Activated CD4-positive, alpha-beta memory T cell treated with anti-CD3 and anti-CD28 coated beads, Interleukin-2, amount 10 ng/mL, durations not matched to agents 7 days and 5 days (primary cell): ENCODE measurements at regions not wholly inside any gene's neighbourhood (a gene's known extent, or its start where the extent isn't known, plus 50 kb on each side); places are given as distances from the start of the nearest gene placed in this dataset.

Experiments used
- CTCF ChIA-PET: fragments of 350-600 bp; sonication (Branson Sonifier 250); formaldehyde crosslinking; loops from one replicate; lab custom pipeline; 2021; ENCODE audit warnings: antibody characterized with exemption, inconsistent platforms; lab: Charles Lee
- POLR2A ChIA-PET: fragments of 350-600 bp; sonication (Branson Sonifier 250); formaldehyde crosslinking; loops from one replicate; lab custom pipeline; 2021; ENCODE audit warnings: antibody characterized with exemption; lab: Charles Lee
- DNase-seq: peaks from one replicate; pipeline ENCODE4 v3.0.0-alpha.2; 2020
- H3K27ac Mint-ChIP-seq: one replicate; pipeline ENCODE4 v1.8.0; 2021; ENCODE audit warnings: mild to moderate bottlenecking, mixed read lengths
- H3K27me3 Mint-ChIP-seq: one replicate; pipeline ENCODE4 v1.8.0; 2021; ENCODE audit warnings: mixed read lengths
- H3K36me3 Mint-ChIP-seq: one replicate; pipeline ENCODE4 v1.8.0; 2021; ENCODE audit warnings: low read depth, mixed read lengths
- H3K4me1 Mint-ChIP-seq: one replicate; pipeline ENCODE4 v1.8.0; 2021; ENCODE audit warnings: mixed read lengths
- H3K4me3 Mint-ChIP-seq: one replicate; pipeline ENCODE4 v1.8.0; 2021; ENCODE audit warnings: mild to moderate bottlenecking, mixed read lengths
- H3K9me3 Mint-ChIP-seq: one replicate; pipeline ENCODE4 v1.8.0; 2021; ENCODE audit warnings: mixed read lengths

- DNase-seq = no peak
- no peaks in the 10 kb centered on the region for H3K27me3 Mint-ChIP-seq
- no peak overlapping the region for H3K27ac Mint-ChIP-seq
- H3K9me3 Mint-ChIP-seq = no peaks in the 10 kb centered on the region
- H3K4me3 Mint-ChIP-seq = no peak overlapping the region
- no peaks in the 10 kb centered on the region for H3K36me3 Mint-ChIP-seq
- ChIA-PET POLR2A (no interaction called here), CTCF (no interaction called here)
- no peaks in the 10 kb centered on the region for H3K4me1 Mint-ChIP-seq
Observed at GRCh38 chr17:72271603-72272002, 150.8 kb downstream of the SOX9 start.

- no peak for DNase-seq
- Mint-ChIP-seq H3K36me3 (no peaks in the 10 kb centered on the region), H3K4me3 (no peak overlapping the region), H3K9me3 (no peaks in the 10 kb centered on the region), H3K27ac (no peak overlapping the region), H3K27me3 (no peaks in the 10 kb centered on the region), H3K4me1 (no peaks in the 10 kb centered on the region)
- POLR2A ChIA-PET = no interaction called here
- CTCF ChIA-PET = no interaction called here
Observed at GRCh38 chr17:72273289-72274056, 152.7 kb downstream of the SOX9 start.

DNA sequence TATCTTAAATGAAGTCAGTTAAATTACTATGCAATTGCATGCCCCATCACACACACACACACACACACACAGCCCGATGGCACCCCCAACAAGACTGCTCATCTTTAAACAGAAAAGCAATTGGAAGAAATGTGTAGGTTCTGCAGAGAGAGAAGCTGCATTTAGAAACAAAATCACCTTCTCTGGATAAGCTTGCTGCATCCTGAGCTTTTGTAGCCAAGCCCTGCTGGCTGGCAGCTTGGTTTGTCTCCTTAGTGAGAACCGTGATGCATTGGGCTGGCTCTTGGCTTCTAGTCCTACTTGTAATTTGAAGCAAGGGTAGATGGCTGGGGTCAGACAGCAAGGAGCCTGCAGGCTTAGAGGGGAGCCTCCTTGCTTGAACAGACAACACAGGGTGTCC is 153.8 kb downstream of the SOX9 start:
- DNase-seq = no peak
- H3K4me3 Mint-ChIP-seq = no peak overlapping the region
- ChIA-PET CTCF (no interaction called here), POLR2A (no interaction called here)
- no peak overlapping the region for H3K27ac Mint-ChIP-seq
- no peaks in the 10 kb centered on the region for H3K27me3 Mint-ChIP-seq
- H3K4me1 Mint-ChIP-seq = no peaks in the 10 kb centered on the region
- H3K9me3 Mint-ChIP-seq = peaks cover 3% of the 10 kb centered on the region
- no peaks in the 10 kb centered on the region for H3K36me3 Mint-ChIP-seq

DNA sequence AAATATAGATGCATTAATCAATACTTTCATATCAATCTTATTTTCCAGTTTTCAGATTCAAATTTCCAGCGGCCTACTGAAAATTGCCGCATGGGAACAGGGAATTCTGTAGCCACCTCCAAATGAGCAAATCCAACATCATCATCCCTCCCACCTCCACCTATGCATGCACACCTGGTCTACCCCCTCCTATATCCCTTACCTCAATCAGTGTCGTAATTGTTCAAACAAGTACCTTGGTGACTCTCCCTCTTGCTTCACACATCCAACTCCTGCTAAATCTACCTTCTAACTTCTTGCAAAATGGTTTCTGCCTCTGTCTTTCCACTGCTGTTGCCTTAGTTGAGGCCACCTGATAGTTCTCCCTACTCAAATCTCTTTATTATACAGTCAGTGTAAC is 160.1 kb downstream of the SOX9 start:
- Mint-ChIP-seq H3K27me3 (no peaks in the 10 kb centered on the region), H3K27ac (no peak overlapping the region), H3K9me3 (peaks cover 3% of the 10 kb centered on the region), H3K4me1 (no peaks in the 10 kb centered on the region), H3K36me3 (no peaks in the 10 kb centered on the region), H3K4me3 (no peak overlapping the region)
- ChIA-PET CTCF (no interaction called here), POLR2A (no interaction called here)
- DNase-seq = no peak

DNA sequence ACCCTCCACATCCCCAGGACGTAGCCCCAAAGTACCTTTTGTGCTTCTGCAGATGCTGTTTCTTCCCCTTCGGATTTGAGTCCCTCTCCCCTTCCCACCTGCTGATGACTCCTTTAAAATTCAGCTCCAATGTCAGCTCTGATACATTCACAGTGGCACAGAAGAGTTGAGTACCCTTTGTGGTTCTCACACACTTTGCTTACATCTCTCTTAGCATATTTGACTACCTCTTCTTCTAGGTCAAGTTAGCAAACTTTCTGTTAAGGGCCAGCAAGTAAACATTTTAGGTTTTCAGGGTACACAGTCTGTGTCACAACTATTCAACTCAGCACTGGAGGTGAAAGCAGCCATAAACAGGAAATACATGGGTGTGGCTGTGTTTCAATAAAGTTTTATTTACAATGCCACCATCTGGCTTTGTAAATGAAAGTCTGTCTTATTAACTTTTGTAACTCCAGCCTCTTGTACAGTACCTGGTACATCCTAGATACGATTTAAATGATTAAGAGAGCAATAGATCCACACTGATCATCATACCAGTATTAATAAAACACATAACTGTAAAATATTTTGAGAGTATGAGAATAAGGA is 161.7 kb downstream of the SOX9 start:
- no peak for DNase-seq
- CTCF ChIA-PET = no interaction called here
- no peak overlapping the region for H3K27ac Mint-ChIP-seq
- POLR2A ChIA-PET = no interaction called here
- no peaks in the 10 kb centered on the region for H3K4me1 Mint-ChIP-seq
- H3K27me3 Mint-ChIP-seq = no peaks in the 10 kb centered on the region
- no peaks in the 10 kb centered on the region for H3K36me3 Mint-ChIP-seq
- H3K4me3 Mint-ChIP-seq = no peak overlapping the region
- peaks cover 3% of the 10 kb centered on the region for H3K9me3 Mint-ChIP-seq

DNA sequence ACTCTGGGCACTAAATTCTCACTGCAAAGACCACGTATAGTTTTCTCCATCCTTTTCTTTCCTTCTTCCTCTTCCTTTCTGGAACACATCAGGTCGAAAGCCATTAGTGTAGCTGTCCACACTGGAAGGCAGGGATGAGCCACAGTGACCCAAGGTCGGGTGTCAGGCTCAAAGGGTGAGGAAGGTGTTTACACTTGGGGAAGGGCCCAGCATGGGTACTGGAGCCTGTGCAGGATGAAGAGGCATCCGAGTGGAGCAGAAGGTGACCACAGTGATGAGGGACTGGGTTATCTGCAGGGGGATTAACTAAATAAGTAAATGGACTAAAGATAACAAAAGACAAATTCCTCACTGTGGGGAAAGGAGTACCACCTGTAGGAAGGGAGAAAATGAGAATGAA is 164.0 kb downstream of the SOX9 start:
- DNase-seq = no peak
- POLR2A ChIA-PET = no interaction called here
- H3K36me3 Mint-ChIP-seq = no peaks in the 10 kb centered on the region
- CTCF ChIA-PET = no interaction called here
- H3K27ac Mint-ChIP-seq = no peak overlapping the region
- H3K4me3 Mint-ChIP-seq = no peak overlapping the region
- no peaks in the 10 kb centered on the region for H3K9me3 Mint-ChIP-seq
- H3K4me1 Mint-ChIP-seq = no peaks in the 10 kb centered on the region
- H3K27me3 Mint-ChIP-seq = no peaks in the 10 kb centered on the region

DNA sequence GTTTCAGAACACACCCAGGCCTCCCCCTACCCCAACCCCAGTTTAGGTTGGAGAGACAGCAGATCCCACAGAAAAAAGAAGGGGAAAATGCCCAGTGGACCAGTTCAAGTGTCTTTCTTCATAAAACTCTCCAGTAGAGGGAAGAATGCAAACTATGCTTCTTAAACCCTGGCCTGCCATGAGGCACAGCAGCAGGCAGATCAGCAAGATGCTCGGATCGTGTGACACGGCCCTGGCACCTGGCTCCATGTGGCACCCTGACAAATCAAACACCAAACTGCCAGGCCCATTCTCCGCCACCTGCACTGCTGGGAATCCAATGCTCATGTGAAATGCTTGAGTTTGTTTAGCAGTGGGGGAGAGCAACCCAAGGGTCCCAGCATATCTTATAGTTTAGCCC is 166.8 kb downstream of the SOX9 start:
- H3K4me3 Mint-ChIP-seq = no peak overlapping the region
- H3K36me3 Mint-ChIP-seq = no peaks in the 10 kb centered on the region
- POLR2A ChIA-PET = no interaction called here
- no peaks in the 10 kb centered on the region for H3K27me3 Mint-ChIP-seq
- CTCF ChIA-PET = no interaction called here
- H3K4me1 Mint-ChIP-seq = no peaks in the 10 kb centered on the region
- no peak overlapping the region for H3K27ac Mint-ChIP-seq
- H3K9me3 Mint-ChIP-seq = no peaks in the 10 kb centered on the region
- DNase-seq = no peak

DNA sequence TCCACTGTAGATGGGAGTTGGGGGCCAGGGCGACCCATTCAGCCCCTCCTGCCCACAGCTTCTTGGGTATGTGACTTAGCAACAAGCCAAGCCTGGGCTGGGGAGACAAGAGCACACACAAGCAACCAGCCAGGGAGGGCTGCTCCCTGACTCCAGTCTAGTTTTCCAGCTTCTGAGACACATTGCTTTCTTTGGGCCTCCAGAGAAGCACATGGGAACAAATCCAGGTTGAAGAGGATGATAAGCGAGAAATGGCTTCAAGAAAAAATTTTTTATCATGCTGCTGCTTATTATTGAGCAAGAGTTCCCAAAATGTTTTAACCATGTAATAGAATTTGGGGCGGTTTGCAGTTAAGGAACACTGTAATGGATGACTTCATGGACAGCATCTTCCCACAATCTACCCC is 173.7 kb downstream of the SOX9 start:
- H3K27me3 Mint-ChIP-seq = no peaks in the 10 kb centered on the region
- CTCF ChIA-PET = no interaction called here

DNA sequence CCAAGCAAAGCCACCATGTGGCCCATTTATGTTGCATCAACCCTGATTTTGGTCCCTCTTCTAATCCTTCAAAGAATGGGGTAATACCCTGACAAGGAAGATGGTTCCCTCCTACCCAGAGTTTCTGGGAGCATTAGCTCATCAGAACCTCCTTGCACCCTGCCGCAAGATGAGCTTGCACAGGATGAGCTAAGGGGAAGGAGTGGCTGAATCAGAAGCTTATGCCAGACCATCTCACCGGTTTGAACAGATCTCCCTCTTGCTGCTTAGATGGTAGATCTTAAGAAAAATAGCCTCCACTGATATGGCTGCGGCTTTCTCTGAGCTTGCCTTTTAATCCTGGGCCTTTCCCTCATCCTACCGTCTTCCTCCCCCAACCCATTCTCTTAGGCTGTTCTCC is 175.1 kb downstream of the SOX9 start:
- H3K36me3 Mint-ChIP-seq = no peaks in the 10 kb centered on the region
- H3K27ac Mint-ChIP-seq = no peak overlapping the region
- CTCF ChIA-PET = no interaction called here
- no peak for DNase-seq
- no peaks in the 10 kb centered on the region for H3K9me3 Mint-ChIP-seq
- H3K4me3 Mint-ChIP-seq = no peak overlapping the region
- POLR2A ChIA-PET = no interaction called here
- H3K4me1 Mint-ChIP-seq = no peaks in the 10 kb centered on the region
- H3K27me3 Mint-ChIP-seq = no peaks in the 10 kb centered on the region

More for the DNA sequence above, 173.7 kb downstream of the SOX9 start:
- no peak overlapping the region for H3K4me3 Mint-ChIP-seq
- no peaks in the 10 kb centered on the region for H3K9me3 Mint-ChIP-seq
- H3K27ac Mint-ChIP-seq = no peak overlapping the region
- H3K36me3 Mint-ChIP-seq = no peaks in the 10 kb centered on the region
- H3K4me1 Mint-ChIP-seq = no peaks in the 10 kb centered on the region
- POLR2A ChIA-PET = no interaction called here
- DNase-seq = no peak

DNA sequence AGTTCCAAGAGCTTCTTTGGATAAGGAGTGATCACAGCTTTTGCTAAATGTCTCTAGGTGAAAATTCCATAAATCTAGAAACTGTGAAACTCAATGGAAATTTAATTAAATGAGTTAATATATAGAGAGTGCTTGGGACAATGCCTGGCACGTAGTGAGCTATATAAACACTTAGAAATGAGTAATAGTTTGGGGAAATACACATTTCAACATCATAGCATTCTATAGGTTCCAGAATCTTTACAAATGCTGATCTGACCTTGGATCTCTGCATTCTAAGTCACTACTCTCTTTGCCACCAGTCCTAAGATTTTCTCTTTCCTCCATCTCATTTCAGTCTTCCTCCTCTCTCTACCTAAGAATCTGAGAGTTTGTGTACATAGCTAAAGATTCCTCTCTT is 175.6 kb downstream of the SOX9 start:
- Mint-ChIP-seq H3K4me3 (no peak overlapping the region), H3K36me3 (no peaks in the 10 kb centered on the region), H3K4me1 (no peaks in the 10 kb centered on the region), H3K9me3 (no peaks in the 10 kb centered on the region), H3K27ac (no peak overlapping the region), H3K27me3 (no peaks in the 10 kb centered on the region)
- CTCF ChIA-PET = no interaction called here
- DNase-seq = no peak
- POLR2A ChIA-PET = no interaction called here

DNA sequence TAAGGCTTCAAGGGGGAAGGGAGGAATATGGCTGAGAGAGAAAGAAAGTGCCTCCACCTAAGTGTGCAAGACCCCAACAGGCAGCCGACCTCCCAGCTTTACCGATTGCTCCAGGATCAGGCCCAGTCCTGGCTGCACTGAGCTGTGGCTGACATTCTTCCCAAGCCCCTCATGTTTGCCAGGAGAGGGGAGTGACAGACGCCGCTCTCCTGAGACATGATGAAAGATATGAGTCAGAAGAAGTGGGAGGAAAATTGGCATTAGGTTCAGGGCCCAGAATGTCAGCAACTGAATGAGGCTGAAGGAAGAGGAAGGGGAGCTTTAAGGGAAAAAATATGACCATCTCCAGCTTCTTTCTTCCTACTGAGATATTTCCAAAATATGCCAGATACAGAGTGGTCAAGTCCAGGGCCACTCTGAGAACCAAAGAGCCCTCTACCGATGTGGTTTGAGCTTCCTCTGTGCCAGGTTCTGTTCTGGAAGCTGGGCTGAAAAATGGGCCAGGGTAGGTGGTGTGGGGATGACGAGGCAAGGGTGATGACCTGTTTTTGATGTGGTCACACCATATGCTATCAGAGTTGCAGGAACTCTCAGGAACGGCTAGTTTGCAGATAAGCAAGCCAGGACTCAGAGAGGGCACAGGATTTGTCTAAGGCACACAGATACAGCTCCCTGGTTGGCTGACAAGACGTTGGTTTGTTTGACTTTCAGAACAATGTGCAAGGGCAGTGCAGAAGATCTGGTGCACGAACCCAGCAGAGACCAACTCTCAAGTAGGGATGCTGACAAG is 176.7 kb downstream of the SOX9 start:
- CTCF ChIA-PET = no interaction called here
- Mint-ChIP-seq H3K4me1 (no peaks in the 10 kb centered on the region), H3K27ac (no peak overlapping the region), H3K27me3 (no peaks in the 10 kb centered on the region), H3K4me3 (no peak overlapping the region), H3K36me3 (no peaks in the 10 kb centered on the region), H3K9me3 (no peaks in the 10 kb centered on the region)
- no peak for DNase-seq
- POLR2A ChIA-PET = no interaction called here

GRCh38 chr17:72299100-72299499 is 178.3 kb downstream of the SOX9 start:
- CTCF ChIA-PET = no interaction called here
- H3K27me3 Mint-ChIP-seq = no peaks in the 10 kb centered on the region
- no peaks in the 10 kb centered on the region for H3K4me1 Mint-ChIP-seq
- H3K36me3 Mint-ChIP-seq = no peaks in the 10 kb centered on the region
- DNase-seq = no peak
- POLR2A ChIA-PET = no interaction called here
- H3K4me3 Mint-ChIP-seq = no peak overlapping the region
- no peak overlapping the region for H3K27ac Mint-ChIP-seq
- H3K9me3 Mint-ChIP-seq = no peaks in the 10 kb centered on the region

DNA sequence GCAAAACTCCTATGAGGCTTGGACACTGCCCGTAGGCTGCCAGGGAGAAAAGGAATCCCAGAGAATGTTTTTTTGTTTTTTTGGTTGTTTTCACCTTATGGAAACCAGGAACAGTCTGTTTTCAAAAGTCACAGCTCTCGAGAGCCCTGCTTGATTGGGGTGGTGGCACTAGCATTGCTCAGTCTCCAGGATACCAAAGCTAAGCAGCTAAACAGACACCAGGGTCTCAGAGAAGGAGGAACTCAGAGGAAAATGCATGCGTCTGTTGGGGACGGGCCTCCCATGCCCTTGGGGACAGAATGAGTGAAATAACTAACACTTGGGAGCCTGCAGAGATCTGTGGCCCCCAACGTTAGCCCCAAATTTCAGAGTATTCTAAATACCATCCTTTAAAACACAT is 178.8 kb downstream of the SOX9 start:
- H3K27me3 Mint-ChIP-seq = no peaks in the 10 kb centered on the region
- no peak overlapping the region for H3K27ac Mint-ChIP-seq
- H3K9me3 Mint-ChIP-seq = no peaks in the 10 kb centered on the region
- POLR2A ChIA-PET = no interaction called here
- no peak overlapping the region for H3K4me3 Mint-ChIP-seq
- DNase-seq = no peak
- no peaks in the 10 kb centered on the region for H3K4me1 Mint-ChIP-seq
- no peaks in the 10 kb centered on the region for H3K36me3 Mint-ChIP-seq
- CTCF ChIA-PET = no interaction called here
